ENCODE measurements at regions not wholly inside any gene's neighbourhood (a gene's known extent, or its start where the extent isn't known, plus 50 kb on each side); places are given as distances from the start of the nearest gene placed in this dataset.

GRCh38 chr3:164498917-164499316, 579.4 kb downstream of the SI start:
- TF ChIP-seq POLR2A (IDR thresholded peaks at IDR 0.05; ENCODE audit: borderline replicate concordance, extremely low read depth, insufficient read depth, insufficient read length) (no peak), MAX (IDR thresholded peaks at IDR 0.05) (no peak), POLR2AphosphoS5 (IDR thresholded peaks at IDR 0.05; ENCODE audit: low read depth, low read length) (no peak), YY1 (IDR thresholded peaks at IDR 0.05; ENCODE audit: extremely low read depth, insufficient replicate concordance, low read depth, low read length) (no peak), ZNF274 (IDR thresholded peaks at IDR 0.05; ENCODE audit: low read depth, low read length) (no peak)
- TF ChIP-seq, protein P1, sequence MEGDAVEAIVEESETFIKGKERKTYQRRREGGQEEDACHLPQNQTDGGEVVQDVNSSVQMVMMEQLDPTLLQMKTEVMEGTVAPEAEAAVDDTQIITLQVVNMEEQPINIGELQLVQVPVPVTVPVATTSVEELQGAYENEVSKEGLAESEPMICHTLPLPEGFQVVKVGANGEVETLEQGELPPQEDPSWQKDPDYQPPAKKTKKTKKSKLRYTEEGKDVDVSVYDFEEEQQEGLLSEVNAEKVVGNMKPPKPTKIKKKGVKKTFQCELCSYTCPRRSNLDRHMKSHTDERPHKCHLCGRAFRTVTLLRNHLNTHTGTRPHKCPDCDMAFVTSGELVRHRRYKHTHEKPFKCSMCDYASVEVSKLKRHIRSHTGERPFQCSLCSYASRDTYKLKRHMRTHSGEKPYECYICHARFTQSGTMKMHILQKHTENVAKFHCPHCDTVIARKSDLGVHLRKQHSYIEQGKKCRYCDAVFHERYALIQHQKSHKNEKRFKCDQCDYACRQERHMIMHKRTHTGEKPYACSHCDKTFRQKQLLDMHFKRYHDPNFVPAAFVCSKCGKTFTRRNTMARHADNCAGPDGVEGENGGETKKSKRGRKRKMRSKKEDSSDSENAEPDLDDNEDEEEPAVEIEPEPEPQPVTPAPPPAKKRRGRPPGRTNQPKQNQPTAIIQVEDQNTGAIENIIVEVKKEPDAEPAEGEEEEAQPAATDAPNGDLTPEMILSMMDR (IDR thresholded peaks at IDR 0.05 in 2 of 3, conservative IDR thresholded peaks at IDR 0.05 in 1 of 3; ENCODE audit: borderline replicate concordance in 1 of 3, insufficient read depth in 1 of 3, low read depth in 2 of 3, low read length in 2 of 3), result no peak

Data from HCT116 (cell line).